SK-N-SH treated with all-trans-retinoic acid at 6 μM for 48 hours (cell line): ENCODE measurements at regions not wholly inside any gene's neighbourhood (a gene's known extent, or its start where the extent isn't known, plus 50 kb on each side); places are given as distances from the start of the nearest gene placed in this dataset.

Source experiments
- ATAC-seq: fragments of 200-7000 bp; cut with Tn5 transposase; 3 replicates; pipeline ENCODE4 v1.9.1; 2020; ENCODE audit warnings: mild to moderate bottlenecking, moderate library complexity
- ARNTL ChIP-seq: fragments of 450-650 bp; formaldehyde crosslinking; IDR thresholded peaks from 2 replicates; pipeline ENCODE4 v1.5.0; 2020; ENCODE audit warnings: low read depth, mild to moderate bottlenecking, moderate library complexity, borderline replicate concordance
- BACH2 ChIP-seq: fragments of 250-450 bp; sonication (Bioruptor Pico); IDR thresholded peaks from 2 replicates; pipeline ENCODE4 v1.9.0; 2021; ENCODE audit warnings: mild to moderate bottlenecking, borderline replicate concordance
- CSDC2 ChIP-seq: fragments of 250-450 bp; sonication (Bioruptor Pico); IDR thresholded peaks from 2 replicates; pipeline ENCODE4 v1.5.0; 2020; ENCODE audit warnings: mild to moderate bottlenecking, moderate library complexity
- ESRRG ChIP-seq: fragments of 250-450 bp; sonication (Bioruptor Pico); IDR thresholded peaks from 2 replicates; pipeline ENCODE4 v1.6.1; 2021; ENCODE audit warnings: mild to moderate bottlenecking
- GLIS3 ChIP-seq: fragments of 250-450 bp; sonication (Bioruptor Pico); IDR thresholded peaks from 2 replicates; pipeline ENCODE4 v1.5.0; 2020; ENCODE audit warnings: mild to moderate bottlenecking, moderate library complexity
- OSR1 ChIP-seq: fragments of 250-450 bp; sonication (Bioruptor Pico); IDR thresholded peaks from 2 replicates; pipeline ENCODE4 v1.8.0; 2022; ENCODE audit warnings: moderate library complexity, mild to moderate bottlenecking, inconsistent platforms
- POU6F1 ChIP-seq: fragments of 250-450 bp; sonication (Bioruptor Pico); IDR thresholded peaks from 2 replicates; pipeline ENCODE4 v1.8.0; 2021; ENCODE audit warnings: low read depth, mild to moderate bottlenecking, moderate library complexity, borderline replicate concordance
- SNAI2 ChIP-seq: fragments of 250-450 bp; sonication (Bioruptor Pico); IDR thresholded peaks from 2 replicates; pipeline ENCODE4 v1.5.0; 2020; ENCODE audit warnings: mild to moderate bottlenecking, moderate library complexity
- TCF4 ChIP-seq: fragments of 250-450 bp; sonication (Bioruptor Pico); IDR thresholded peaks from 2 replicates; pipeline ENCODE4 v1.8.0; 2021; ENCODE audit warnings: mild to moderate bottlenecking, moderate library complexity, borderline replicate concordance
- TOX ChIP-seq: fragments of 250-450 bp; sonication (Bioruptor Pico); IDR thresholded peaks from 2 replicates; pipeline ENCODE4 v1.8.0; 2021; ENCODE audit warnings: mild to moderate bottlenecking, moderate library complexity, borderline replicate concordance
- TSHZ2 ChIP-seq: fragments of 250-450 bp; sonication (Bioruptor Pico); IDR thresholded peaks from 2 replicates; pipeline ENCODE4 v1.5.0; 2020; ENCODE audit warnings: mild to moderate bottlenecking, moderate library complexity
- ZFP3 ChIP-seq: fragments of 250-450 bp; sonication (Bioruptor Pico); IDR thresholded peaks from 2 replicates; pipeline ENCODE4 v1.5.0; 2020; ENCODE audit warnings: mild to moderate bottlenecking, moderate library complexity
- ZFP30 ChIP-seq: fragments of 450-650 bp; formaldehyde crosslinking; IDR thresholded peaks from 2 replicates; pipeline ENCODE4 v1.5.0; 2022; ENCODE audit warnings: mild to moderate bottlenecking, moderate library complexity
- ZNF70 ChIP-seq: fragments of 450-650 bp; formaldehyde crosslinking; IDR thresholded peaks from 2 replicates; pipeline ENCODE4 v1.5.0; 2020; ENCODE audit warnings: mild to moderate bottlenecking, moderate library complexity
- TF ChIP-seq, protein P1 (sequence below): fragments of 250-450 bp; sonication (Bioruptor Pico); IDR thresholded peaks from 2 replicates; pipeline ENCODE4 v1.5.1; 2020; ENCODE audit warnings: low read depth, mild to moderate bottlenecking, moderate library complexity
- TF ChIP-seq, protein P2 (sequence below): fragments of 250-450 bp; sonication (Bioruptor Pico); IDR thresholded peaks from 2 replicates; pipeline ENCODE4 v1.8.0; 2020; ENCODE audit warnings: mild to moderate bottlenecking, moderate library complexity, borderline replicate concordance
- TF ChIP-seq, protein P3 (sequence below): fragments of 250-450 bp; sonication (Bioruptor Pico); IDR thresholded peaks from 2 replicates; pipeline ENCODE4 v1.5.1; 2021; ENCODE audit warnings: mild to moderate bottlenecking, moderate library complexity

GRCh38 chr6:40340957-40341356 is 246.2 kb downstream of the LRFN2 start:
- TF ChIP-seq, protein P1, sequence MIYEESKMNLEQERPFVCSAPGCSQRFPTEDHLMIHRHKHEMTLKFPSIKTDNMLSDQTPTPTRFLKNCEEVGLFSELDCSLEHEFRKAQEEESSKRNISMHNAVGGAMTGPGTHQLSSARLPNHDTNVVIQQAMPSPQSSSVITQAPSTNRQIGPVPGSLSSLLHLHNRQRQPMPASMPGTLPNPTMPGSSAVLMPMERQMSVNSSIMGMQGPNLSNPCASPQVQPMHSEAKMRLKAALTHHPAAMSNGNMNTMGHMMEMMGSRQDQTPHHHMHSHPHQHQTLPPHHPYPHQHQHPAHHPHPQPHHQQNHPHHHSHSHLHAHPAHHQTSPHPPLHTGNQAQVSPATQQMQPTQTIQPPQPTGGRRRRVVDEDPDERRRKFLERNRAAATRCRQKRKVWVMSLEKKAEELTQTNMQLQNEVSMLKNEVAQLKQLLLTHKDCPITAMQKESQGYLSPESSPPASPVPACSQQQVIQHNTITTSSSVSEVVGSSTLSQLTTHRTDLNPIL (CRISPR knock-in tag) = no peak
- TF ChIP-seq TOX (CRISPR knock-in tag) = no peak
- no peak for TF ChIP-seq SNAI2 (CRISPR knock-in tag)
- no peak for TF ChIP-seq POU6F1 (CRISPR knock-in tag)
- TF ChIP-seq GLIS3 (CRISPR knock-in tag) = no peak
- no peak for TF ChIP-seq BACH2 (CRISPR knock-in tag)
- no peak for TF ChIP-seq OSR1 (CRISPR knock-in tag)
- TF ChIP-seq, protein P2, sequence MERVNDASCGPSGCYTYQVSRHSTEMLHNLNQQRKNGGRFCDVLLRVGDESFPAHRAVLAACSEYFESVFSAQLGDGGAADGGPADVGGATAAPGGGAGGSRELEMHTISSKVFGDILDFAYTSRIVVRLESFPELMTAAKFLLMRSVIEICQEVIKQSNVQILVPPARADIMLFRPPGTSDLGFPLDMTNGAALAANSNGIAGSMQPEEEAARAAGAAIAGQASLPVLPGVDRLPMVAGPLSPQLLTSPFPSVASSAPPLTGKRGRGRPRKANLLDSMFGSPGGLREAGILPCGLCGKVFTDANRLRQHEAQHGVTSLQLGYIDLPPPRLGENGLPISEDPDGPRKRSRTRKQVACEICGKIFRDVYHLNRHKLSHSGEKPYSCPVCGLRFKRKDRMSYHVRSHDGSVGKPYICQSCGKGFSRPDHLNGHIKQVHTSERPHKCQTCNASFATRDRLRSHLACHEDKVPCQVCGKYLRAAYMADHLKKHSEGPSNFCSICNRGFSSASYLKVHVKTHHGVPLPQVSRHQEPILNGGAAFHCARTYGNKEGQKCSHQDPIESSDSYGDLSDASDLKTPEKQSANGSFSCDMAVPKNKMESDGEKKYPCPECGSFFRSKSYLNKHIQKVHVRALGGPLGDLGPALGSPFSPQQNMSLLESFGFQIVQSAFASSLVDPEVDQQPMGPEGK (CRISPR knock-in tag) = no peak
- TF ChIP-seq ZFP3 (CRISPR knock-in tag) = no peak
- TF ChIP-seq ZFP30 (CRISPR knock-in tag) = no peak
- TF ChIP-seq, all 23 proteins: peak for 0
- no peak for ATAC-seq

DNA sequence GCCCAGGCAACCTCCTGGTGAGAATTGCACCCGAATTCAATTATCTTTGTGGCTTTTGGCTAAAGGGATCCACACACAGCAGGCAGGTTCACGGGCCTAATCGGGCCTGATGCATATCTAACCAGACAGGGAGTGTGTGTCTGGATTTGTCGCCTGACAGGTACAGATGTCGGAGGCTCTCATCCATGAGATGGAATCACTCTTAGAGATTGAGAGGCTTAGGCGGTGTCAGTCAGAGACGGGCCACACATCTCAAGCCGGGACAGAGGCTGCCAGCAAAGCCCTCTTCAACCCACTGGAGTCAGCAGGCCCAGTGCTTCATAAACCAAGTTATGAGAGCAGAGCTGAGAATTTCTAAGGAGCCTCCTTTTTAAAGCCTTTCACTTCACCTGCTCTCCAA is 247.0 kb downstream of the LRFN2 start:
- no peak for TF ChIP-seq ZFP3 (CRISPR knock-in tag)
- TF ChIP-seq, protein P1 (CRISPR knock-in tag) = no peak
- no peak for TF ChIP-seq BACH2 (CRISPR knock-in tag)
- TF ChIP-seq CSDC2 = no peak
- no peak for TF ChIP-seq ARNTL

GRCh38 chr6:40338306-40338705 is 248.9 kb downstream of the LRFN2 start:
- TF ChIP-seq, protein P3, sequence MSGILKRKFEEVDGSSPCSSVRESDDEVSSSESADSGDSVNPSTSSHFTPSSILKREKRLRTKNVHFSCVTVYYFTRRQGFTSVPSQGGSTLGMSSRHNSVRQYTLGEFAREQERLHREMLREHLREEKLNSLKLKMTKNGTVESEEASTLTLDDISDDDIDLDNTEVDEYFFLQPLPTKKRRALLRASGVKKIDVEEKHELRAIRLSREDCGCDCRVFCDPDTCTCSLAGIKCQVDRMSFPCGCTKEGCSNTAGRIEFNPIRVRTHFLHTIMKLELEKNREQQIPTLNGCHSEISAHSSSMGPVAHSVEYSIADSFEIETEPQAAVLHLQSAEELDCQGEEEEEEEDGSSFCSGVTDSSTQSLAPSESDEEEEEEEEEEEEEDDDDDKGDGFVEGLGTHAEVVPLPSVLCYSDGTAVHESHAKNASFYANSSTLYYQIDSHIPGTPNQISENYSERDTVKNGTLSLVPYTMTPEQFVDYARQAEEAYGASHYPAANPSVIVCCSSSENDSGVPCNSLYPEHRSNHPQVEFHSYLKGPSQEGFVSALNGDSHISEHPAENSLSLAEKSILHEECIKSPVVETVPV (CRISPR knock-in tag) = no peak
- TF ChIP-seq CSDC2 (no peak), SNAI2 (CRISPR knock-in tag) (no peak), TOX (CRISPR knock-in tag) (no peak), TSHZ2 (CRISPR knock-in tag) (no peak), ARNTL (no peak), ZFP30 (CRISPR knock-in tag) (no peak), ESRRG (CRISPR knock-in tag) (no peak), TCF4 (no peak), ZNF70 (CRISPR knock-in tag) (no peak)
- ATAC-seq = no peak

More for the DNA sequence above, 247.0 kb downstream of the LRFN2 start:
- ATAC-seq = no peak
